Coronary artery (tissue), 2 donors: ENCODE measurements at regions not wholly inside any gene's neighbourhood (a gene's known extent, or its start where the extent isn't known, plus 50 kb on each side); places are given as distances from the start of the nearest gene placed in this dataset.

ENCODE experiments used
- DNase-seq: peaks from one replicate; pipeline ENCODE4 v3.0.0-alpha.2; 2017; ENCODE audit warnings: low spot score
- H3K27ac ChIP-seq, 2 donors: fragments of 200-600 bp; sonication (generic); one replicate each; pipeline ENCODE4 v1.5.1; 2016 to 2019
- H3K4me3 ChIP-seq: fragments of 200-600 bp; sonication (generic); 2 replicates; pipeline ENCODE4 v1.5.1; 2016; ENCODE audit warnings: mild to moderate bottlenecking, moderate library complexity
- CTCF ChIP-seq: fragments of 200-600 bp; sonication (generic); IDR thresholded peaks from one replicate; pipeline ENCODE4 v1.5.1; 2019; ENCODE audit warnings: antibody characterized with exemption

GRCh38 chr12:20248646-20249045 is 119.7 kb upstream of the PDE3A start:
- no peak for DNase-seq
- Histone ChIP-seq H3K27ac (no peak overlapping the region), H3K4me3 (no peak overlapping the region)
- no peak for TF ChIP-seq CTCF

GRCh38 chr12:20250761-20251160 is 117.6 kb upstream of the PDE3A start:
- Histone ChIP-seq H3K4me3 (no peak overlapping the region), H3K27ac (no peak overlapping the region)
- no peak for TF ChIP-seq CTCF
- DNase-seq = no peak

GRCh38 chr12:20257311-20257710 is 111.0 kb upstream of the PDE3A start:
- DNase-seq = no peak
- no peak overlapping the region for H3K4me3 ChIP-seq
- TF ChIP-seq CTCF = no peak
- H3K27ac ChIP-seq = no peak overlapping the region

- Histone ChIP-seq H3K27ac (no peak overlapping the region), H3K4me3 (no peak overlapping the region)
- TF ChIP-seq CTCF = no peak
- no peak for DNase-seq
Measured at GRCh38 chr12:20259786-20260185, 108.6 kb upstream of the PDE3A start.

GRCh38 chr12:20260851-20261250 is 107.5 kb upstream of the PDE3A start:
- Histone ChIP-seq H3K4me3 (no peak overlapping the region), H3K27ac (no peak overlapping the region)
- no peak for DNase-seq
- no peak for TF ChIP-seq CTCF

- H3K27ac ChIP-seq = no peak overlapping the region
- TF ChIP-seq CTCF = no peak
- no peak overlapping the region for H3K4me3 ChIP-seq
- DNase-seq = no peak
Measured at GRCh38 chr12:20262119-20262518, 106.2 kb upstream of the PDE3A start.

GRCh38 chr12:20264026-20264425 is 104.3 kb upstream of the PDE3A start:
- Histone ChIP-seq H3K4me3 (no peak overlapping the region), H3K27ac (no peak overlapping the region)
- TF ChIP-seq CTCF = no peak
- no peak for DNase-seq
